Fibroblast of skin of left biceps (primary cell): ENCODE measurements at regions not wholly inside any gene's neighbourhood (a gene's known extent, or its start where the extent isn't known, plus 50 kb on each side); places are given as distances from the start of the nearest gene placed in this dataset.
A peak's percentile ranks its signal among the peaks of the same experiment; 100 is the strongest.

ENCODE experiments used
- DNase-seq, 2 experiments: peaks; one replicate each; pipeline ENCODE4 v3.0.0-alpha.2; 2013; ENCODE audit warnings: low read depth in 2 of 2

- DNase-seq, result no peak
These were observed 418.6 kb downstream of the TUSC7 start for GRCh38 chr3:117128133-117128532.

- no peak for DNase-seq
These were observed 419.3 kb downstream of the TUSC7 start for GRCh38 chr3:117128872-117129271.

- no peak for DNase-seq
These were observed 419.9 kb downstream of the TUSC7 start for GRCh38 chr3:117129516-117129915.

- DNase-seq, result no peak
These were observed 420.6 kb downstream of the TUSC7 start for GRCh38 chr3:117130222-117130621.

GRCh38 chr3:117131259-117131658, 421.7 kb downstream of the TUSC7 start:
- no peak for DNase-seq

GRCh38 chr3:117133066-117133465, 423.5 kb downstream of the TUSC7 start:
- no peak for DNase-seq

- no peak for DNase-seq
These were observed 425.6 kb downstream of the TUSC7 start for GRCh38 chr3:117135207-117135606.

- no peak for DNase-seq
These were observed 426.4 kb downstream of the TUSC7 start for GRCh38 chr3:117136003-117136402.

- no peak for DNase-seq
These were observed 427.5 kb downstream of the TUSC7 start for GRCh38 chr3:117137065-117137464.

- no peak for DNase-seq
These were observed 430.1 kb downstream of the TUSC7 start for GRCh38 chr3:117139681-117140080.

- DNase-seq, result no peak
These were observed 432.2 kb downstream of the TUSC7 start for GRCh38 chr3:117141812-117142211.

GRCh38 chr3:117144853-117145252, 435.3 kb downstream of the TUSC7 start:
- DNase-seq, result peak; percentile 32 to 38

- DNase-seq, result no peak
These were observed 436.1 kb downstream of the TUSC7 start for GRCh38 chr3:117145677-117146076.

GRCh38 chr3:117146571-117146970, 437.0 kb downstream of the TUSC7 start:
- no peak for DNase-seq

- DNase-seq, result no peak
These were observed 440.0 kb downstream of the TUSC7 start for GRCh38 chr3:117149584-117149983.

GRCh38 chr3:117150628-117151027, 441.0 kb downstream of the TUSC7 start:
- DNase-seq, result no peak

- no peak for DNase-seq
These were observed 450.6 kb downstream of the TUSC7 start for GRCh38 chr3:117160176-117160575.

- DNase-seq, result no peak
These were observed 452.2 kb downstream of the TUSC7 start for GRCh38 chr3:117161816-117162215.

GRCh38 chr3:117165176-117165575, 455.6 kb downstream of the TUSC7 start:
- no peak for DNase-seq

GRCh38 chr3:117165601-117166051, 456.0 kb downstream of the TUSC7 start:
- DNase-seq, result no peak

- no peak for DNase-seq
These were observed 459.3 kb downstream of the TUSC7 start for GRCh38 chr3:117168896-117169295.

- no peak for DNase-seq
These were observed 460.5 kb downstream of the TUSC7 start for GRCh38 chr3:117170094-117170493.

GRCh38 chr3:117171124-117171523, 461.5 kb downstream of the TUSC7 start:
- DNase-seq, result no peak

GRCh38 chr3:117172426-117172825, 462.8 kb downstream of the TUSC7 start:
- no peak for DNase-seq

- DNase-seq, result no peak
These were observed 471.6 kb downstream of the TUSC7 start for GRCh38 chr3:117181222-117181621.
